DOHH2 (cell line): ENCODE measurements at regions not wholly inside any gene's neighbourhood (a gene's known extent, or its start where the extent isn't known, plus 50 kb on each side); places are given as distances from the start of the nearest gene placed in this dataset.

Experiments
- EZH2phosphoT487 ChIP-seq: fragments of 200-600 bp; sonication (generic); IDR thresholded peaks from 2 replicates; pipeline ENCODE4 v1.6.1; 2017; ENCODE audit warnings: borderline replicate concordance, mild to moderate bottlenecking, antibody characterized with exemption, low read length, moderate library complexity, mixed read lengths
- TF ChIP-seq, protein P1 (sequence below): fragments of 200-600 bp; sonication (generic); IDR thresholded peaks from one replicate; pipeline ENCODE4 v1.5.1; 2014; ENCODE audit warnings: antibody characterized with exemption, mild to moderate bottlenecking, low read depth, low read length; ENCODE audit not compliant: poor library complexity, severe bottlenecking

DNA sequence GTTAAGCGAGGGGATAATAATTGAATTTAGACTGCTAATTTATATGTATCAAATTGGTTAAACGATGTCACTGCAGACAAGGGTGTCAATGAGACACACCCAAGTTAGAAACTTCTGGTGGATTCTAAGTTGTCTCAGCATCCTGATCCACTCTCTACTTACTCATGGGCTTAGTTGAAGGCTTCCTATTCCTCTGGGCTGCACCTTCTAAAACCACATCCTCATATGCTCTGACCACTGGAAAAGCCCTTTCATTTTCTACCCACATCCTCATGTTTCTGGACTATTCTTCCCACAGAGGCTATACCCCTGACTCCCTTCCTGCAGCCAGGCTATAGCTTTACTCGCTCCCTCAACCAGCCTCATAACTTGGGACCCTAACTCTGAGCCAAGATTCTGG lies 493.8 kb downstream of the VRK1 start:
- TF ChIP-seq, protein P1, sequence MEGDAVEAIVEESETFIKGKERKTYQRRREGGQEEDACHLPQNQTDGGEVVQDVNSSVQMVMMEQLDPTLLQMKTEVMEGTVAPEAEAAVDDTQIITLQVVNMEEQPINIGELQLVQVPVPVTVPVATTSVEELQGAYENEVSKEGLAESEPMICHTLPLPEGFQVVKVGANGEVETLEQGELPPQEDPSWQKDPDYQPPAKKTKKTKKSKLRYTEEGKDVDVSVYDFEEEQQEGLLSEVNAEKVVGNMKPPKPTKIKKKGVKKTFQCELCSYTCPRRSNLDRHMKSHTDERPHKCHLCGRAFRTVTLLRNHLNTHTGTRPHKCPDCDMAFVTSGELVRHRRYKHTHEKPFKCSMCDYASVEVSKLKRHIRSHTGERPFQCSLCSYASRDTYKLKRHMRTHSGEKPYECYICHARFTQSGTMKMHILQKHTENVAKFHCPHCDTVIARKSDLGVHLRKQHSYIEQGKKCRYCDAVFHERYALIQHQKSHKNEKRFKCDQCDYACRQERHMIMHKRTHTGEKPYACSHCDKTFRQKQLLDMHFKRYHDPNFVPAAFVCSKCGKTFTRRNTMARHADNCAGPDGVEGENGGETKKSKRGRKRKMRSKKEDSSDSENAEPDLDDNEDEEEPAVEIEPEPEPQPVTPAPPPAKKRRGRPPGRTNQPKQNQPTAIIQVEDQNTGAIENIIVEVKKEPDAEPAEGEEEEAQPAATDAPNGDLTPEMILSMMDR: no peak
- TF ChIP-seq EZH2phosphoT487: no peak
